Spleen (tissue), 7 donors: ENCODE measurements at regions not wholly inside any gene's neighbourhood (a gene's known extent, or its start where the extent isn't known, plus 50 kb on each side); places are given as distances from the start of the nearest gene placed in this dataset.

Source experiments
- CTCF ChIP-seq, 11 experiments: fragments of 200-600 bp in 7 of 11; fragments of 450-650 bp in 4 of 11; sonication (generic) in 4 of 11; IDR thresholded peaks in 8 of 11; conservative IDR thresholded peaks in 3 of 11; 1 replicate in 7 of 11; 2 replicates in 4 of 11; pipeline versions ENCODE4 v1.4.0 to v1.8.0; 2016 to 2021; ENCODE audit warnings: antibody characterized with exemption in 11 of 11, inconsistent platforms in 4 of 11, mild to moderate bottlenecking in 1 of 11
- POLR2A ChIP-seq, 3 donors: fragments of 450-650 bp; IDR thresholded peaks; one replicate each; pipeline ENCODE4 v1.5.1; 2017; ENCODE audit warnings: antibody characterized with exemption in 3 of 3, mild to moderate bottlenecking in 1 of 3
- donor health status: DM: no; HTN: no; CAD: no; lungs with moderate emphysema.
- donor health status: DM: no; HTN: no; CAD: no.
- donor health status: DM: no; HTN: no; CAD: no.

DNA sequence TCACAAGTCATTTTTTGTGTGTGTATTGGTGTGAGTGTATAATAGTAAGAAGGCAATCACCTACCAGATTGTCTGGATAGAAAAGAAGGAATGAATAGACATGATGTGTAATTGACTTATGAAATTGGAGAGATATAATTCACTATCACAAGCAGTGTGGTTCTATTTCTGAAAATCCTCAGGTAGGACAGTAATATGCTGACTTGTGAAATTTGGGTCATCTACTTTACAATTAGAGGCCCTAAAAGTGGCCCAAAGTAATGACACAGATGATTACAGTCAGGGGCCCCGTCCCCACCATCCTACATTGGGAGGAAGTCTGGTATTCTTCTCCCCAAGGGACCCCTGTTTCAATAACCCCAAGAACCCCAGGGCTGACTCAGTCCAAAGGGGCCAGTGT is 73.6 kb upstream of the SELENOK start:
- TF ChIP-seq CTCF (IDR thresholded peaks at IDR 0.05 in 8 of 11, conservative IDR thresholded peaks at IDR 0.05 in 3 of 11) (no peak), POLR2A (IDR thresholded peaks at IDR 0.05) (no peak)
